ENCODE measurements at regions not wholly inside any gene's neighbourhood (a gene's known extent, or its start where the extent isn't known, plus 50 kb on each side); places are given as distances from the start of the nearest gene placed in this dataset.

GRCh38 chr11:41848349-41848748, 388.9 kb upstream of the LRRC4C start:
- 13 to 46% methylated on average over 2 to 3 of the region's 3 CpGs for WGBS, 2 donors (ENCODE audit: low coverage in 1 of 2)
- Histone ChIP-seq H3K9me3 (peaks cover 0 to 2% (median 0%) of the 10 kb centered on the region in 3 donors), H3K4me1 (no peaks in the 10 kb centered on the region), H3K36me3 (no peaks in the 10 kb centered on the region), H3K27ac (no peak overlapping the region), H3K4me3 (no peak overlapping the region), H3K27me3 (no peaks in the 10 kb centered on the region)
- ATAC-seq: no peak
- TF ChIP-seq POLR2AphosphoS5 (IDR thresholded peaks at IDR 0.05) (no peak), EP300 (IDR thresholded peaks at IDR 0.05) (no peak), CTCF (IDR thresholded peaks at IDR 0.05) (no peak), POLR2A (IDR thresholded peaks at IDR 0.05) (no peak)

DNA sequence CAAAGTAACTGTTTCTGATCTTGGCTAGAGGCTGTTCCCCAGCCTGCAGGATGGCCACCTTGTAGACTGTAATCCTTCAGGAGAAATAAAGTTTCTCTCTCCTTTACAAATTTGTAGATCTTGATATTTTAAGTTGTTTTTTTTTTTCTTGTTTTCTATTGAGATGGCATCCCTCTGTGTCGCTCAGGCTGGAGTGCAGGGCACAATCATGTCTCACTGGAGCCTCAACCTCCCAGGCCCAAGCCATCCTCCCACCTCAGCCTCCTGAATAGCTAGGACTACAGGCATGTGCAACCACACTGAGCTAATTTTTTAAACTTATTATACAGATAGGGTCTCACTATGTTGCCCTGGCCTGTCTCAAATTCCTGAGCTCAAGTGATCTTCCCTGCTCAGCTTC, 389.8 kb upstream of the LRRC4C start:
- H3K9me3 ChIP-seq: no peaks in the 10 kb centered on the region
- no peaks in the 10 kb centered on the region for H3K27me3 ChIP-seq
- TF ChIP-seq CTCF (IDR thresholded peaks at IDR 0.05): no peak
- TF ChIP-seq POLR2AphosphoS5 (IDR thresholded peaks at IDR 0.05): no peak
- no peak for TF ChIP-seq EP300 (IDR thresholded peaks at IDR 0.05)
- no peak for TF ChIP-seq POLR2A (IDR thresholded peaks at IDR 0.05)
- no peaks in the 10 kb centered on the region for H3K36me3 ChIP-seq
- H3K4me1 ChIP-seq: no peaks in the 10 kb centered on the region
- no peak overlapping the region for H3K27ac ChIP-seq
- no peak for ATAC-seq
- no peak overlapping the region for H3K4me3 ChIP-seq
- 100% methylated on average over 1 of the region's 1 CpG; no CpG with 5 or more reads in 1 of the 2 donors for WGBS, 2 donors (ENCODE audit: low coverage in 1 of 2)

DNA sequence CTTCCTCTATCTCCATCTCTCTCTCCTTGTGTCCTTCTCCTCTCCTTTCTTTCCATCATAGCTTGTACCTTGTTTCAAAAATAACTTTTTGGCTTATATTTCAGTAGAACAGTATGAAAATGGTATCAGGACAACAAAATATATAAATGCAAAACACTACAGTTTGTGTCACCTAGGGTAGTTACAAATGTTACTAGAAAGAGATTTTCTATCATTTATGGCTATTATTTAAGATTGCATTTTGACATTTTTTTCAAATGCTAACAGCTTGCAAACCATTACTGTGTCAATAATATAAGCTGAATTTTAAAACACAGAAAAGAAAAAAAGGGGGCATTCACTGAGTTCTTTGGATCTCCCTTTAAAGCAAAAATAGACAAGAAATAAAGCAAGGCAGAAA, 392.3 kb upstream of the LRRC4C start:
- no peaks in the 10 kb centered on the region for H3K27me3 ChIP-seq
- no peak for ATAC-seq
- no peak for TF ChIP-seq CTCF (IDR thresholded peaks at IDR 0.05)
- no peak for TF ChIP-seq POLR2A (IDR thresholded peaks at IDR 0.05)
- TF ChIP-seq POLR2AphosphoS5 (IDR thresholded peaks at IDR 0.05): no peak
- no peak for TF ChIP-seq EP300 (IDR thresholded peaks at IDR 0.05)
- H3K9me3 ChIP-seq: no peaks in the 10 kb centered on the region
- H3K4me3 ChIP-seq: no peak overlapping the region
- no peaks in the 10 kb centered on the region for H3K36me3 ChIP-seq
- no peak overlapping the region for H3K27ac ChIP-seq
- H3K4me1 ChIP-seq: no peaks in the 10 kb centered on the region

- no peaks in the 10 kb centered on the region for H3K27me3 ChIP-seq
- H3K27ac ChIP-seq: no peak overlapping the region
- H3K9me3 ChIP-seq: no peaks in the 10 kb centered on the region
- TF ChIP-seq EP300 (IDR thresholded peaks at IDR 0.05) (no peak), POLR2AphosphoS5 (IDR thresholded peaks at IDR 0.05) (no peak), CTCF (IDR thresholded peaks at IDR 0.05) (no peak), POLR2A (IDR thresholded peaks at IDR 0.05) (no peak)
- WGBS, 2 donors (ENCODE audit: low coverage in 1 of 2): 75 to 100% methylated on average over 1 of the region's 1 CpG
- H3K36me3 ChIP-seq: no peaks in the 10 kb centered on the region
- no peak overlapping the region for H3K4me3 ChIP-seq
- no peaks in the 10 kb centered on the region for H3K4me1 ChIP-seq
- ATAC-seq: no peak
These were observed 402.4 kb upstream of the LRRC4C start for GRCh38 chr11:41861838-41862237.

DNA sequence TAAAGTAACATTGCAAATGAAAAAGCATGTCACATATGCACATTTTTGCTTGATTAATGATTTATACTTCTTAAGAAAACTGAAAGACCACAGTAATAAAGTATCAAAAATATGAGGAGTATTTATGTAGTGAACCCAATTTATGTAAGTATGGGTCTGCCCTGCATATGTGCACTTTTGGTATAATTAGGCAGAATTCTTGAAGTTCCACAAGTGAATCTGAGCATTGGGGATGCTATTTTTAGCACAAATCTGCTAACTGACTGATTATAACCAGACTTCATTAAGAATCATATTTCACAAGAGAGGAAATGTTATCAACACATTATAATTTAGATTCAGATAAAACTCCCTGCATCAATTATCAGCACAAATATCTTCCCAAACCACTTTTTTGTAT, 407.1 kb upstream of the LRRC4C start:
- Histone ChIP-seq H3K36me3 (no peaks in the 10 kb centered on the region), H3K4me3 (no peak overlapping the region), H3K9me3 (no peaks in the 10 kb centered on the region), H3K4me1 (no peaks in the 10 kb centered on the region), H3K27ac (no peak overlapping the region), H3K27me3 (no peaks in the 10 kb centered on the region)
- ATAC-seq: no peak
- TF ChIP-seq EP300 (IDR thresholded peaks at IDR 0.05) (no peak), CTCF (IDR thresholded peaks at IDR 0.05) (no peak), POLR2A (IDR thresholded peaks at IDR 0.05) (no peak), POLR2AphosphoS5 (IDR thresholded peaks at IDR 0.05) (no peak)

Data from gastroesophageal sphincter (tissue), 4 donors.